SU-DHL-6 (cell line): ENCODE measurements at regions not wholly inside any gene's neighbourhood (a gene's known extent, or its start where the extent isn't known, plus 50 kb on each side); places are given as distances from the start of the nearest gene placed in this dataset.

Source experiments
- H2AFZ ChIP-seq: fragments of 200-600 bp; sonication (generic); 2 replicates; pipeline ENCODE4 v1.6.1; 2014; ENCODE audit warnings: low read depth, mild to moderate bottlenecking, moderate library complexity, mixed read lengths, antibody characterized with exemption, low read length; ENCODE audit not compliant: severe bottlenecking
- H3F3A ChIP-seq: fragments of 200-600 bp; shearing (Covaris generic); 2 replicates; pipeline ENCODE4 v1.6.0; 2016; ENCODE audit warnings: antibody characterized with exemption, mild to moderate bottlenecking; ENCODE audit not compliant: insufficient read depth
- H3K27ac ChIP-seq: fragments of 200-600 bp; sonication (generic); 2 replicates; pipeline ENCODE4 v1.5.1; 2016; ENCODE audit warnings: low read depth, mild to moderate bottlenecking, low read length, moderate library complexity, mixed read lengths
- H3K27me3 ChIP-seq: fragments of 200-600 bp; sonication (generic), shearing (Covaris generic); 2 replicates; pipeline ENCODE4 v1.6.0; 2014; ENCODE audit warnings: mild to moderate bottlenecking, low read length
- H3K36me3 ChIP-seq: fragments of 200-600 bp; sonication (generic); 2 replicates; pipeline ENCODE4 v1.6.1; 2014; ENCODE audit warnings: mild to moderate bottlenecking, low read length, mixed read lengths
- H3K4me2 ChIP-seq: fragments of 300-600, 200-600 bp; shearing (Covaris generic), sonication (generic); 2 replicates; pipeline ENCODE4 v1.6.0; 2014; ENCODE audit warnings: low read length, low read depth, mild to moderate bottlenecking; ENCODE audit not compliant: poor library complexity, severe bottlenecking
- H3K4me3 ChIP-seq: fragments of 200-600 bp; sonication (generic); 2 replicates; pipeline ENCODE4 v1.5.1; 2014; ENCODE audit warnings: antibody characterized with exemption, low read length, mild to moderate bottlenecking, mixed read lengths; ENCODE audit not compliant: insufficient read depth, poor library complexity, severe bottlenecking
- H3K79me2 ChIP-seq: fragments of 200-600 bp; sonication (generic); 2 replicates; pipeline ENCODE4 v1.6.1; 2014; ENCODE audit warnings: mild to moderate bottlenecking, low read length, moderate library complexity; ENCODE audit not compliant: insufficient read depth
- H3K9ac ChIP-seq: fragments of 200-600 bp; sonication (generic); 2 replicates; pipeline ENCODE4 v1.7.0; 2014; ENCODE audit warnings: mild to moderate bottlenecking, low read length
- H3K9me2 ChIP-seq: fragments of 200-600 bp; sonication (generic); replicated peaks from 2 replicates; pipeline ENCODE4 v1.6.1; 2014; ENCODE audit warnings: low read length; ENCODE audit not compliant: insufficient read depth
- H3K9me3 ChIP-seq: fragments of 200-600 bp; sonication (generic); 2 replicates; pipeline ENCODE4 v1.6.1; 2014; ENCODE audit warnings: low read length, mixed read lengths; ENCODE audit not compliant: insufficient read depth
- H4K20me1 ChIP-seq: fragments of 200-600 bp; sonication (generic); 2 replicates; pipeline ENCODE4 v1.6.1; 2014; ENCODE audit warnings: low read depth, mild to moderate bottlenecking, antibody characterized with exemption, low read length, moderate library complexity, mixed read lengths
- CTCF ChIP-seq: fragments of 200-600 bp; sonication (generic); IDR thresholded peaks from one replicate; pipeline ENCODE4 v1.5.1; 2017; ENCODE audit warnings: antibody characterized with exemption, mild to moderate bottlenecking, low read length, moderate library complexity; ENCODE audit not compliant: insufficient read depth, poor library complexity, severe bottlenecking
- EZH2phosphoT487 ChIP-seq: fragments of 200-600 bp; sonication (generic), shearing (Covaris generic); conservative IDR thresholded peaks from 2 replicates; pipeline ENCODE4 v1.6.1; 2018; ENCODE audit warnings: mild to moderate bottlenecking, antibody characterized with exemption, low read length, moderate library complexity, mixed read lengths

GRCh38 chr3:81033684-81034083, 727.8 kb downstream of the GBE1 start:
- Histone ChIP-seq H3K79me2 (no peaks in the 10 kb centered on the region), H3K27me3 (no peaks in the 10 kb centered on the region), H3K9ac (no peak overlapping the region), H3K4me3 (no peak overlapping the region), H3K9me3 (no peaks in the 10 kb centered on the region), H3K4me2 (no peak overlapping the region), H3K27ac (no peak overlapping the region), H2AFZ (no peak overlapping the region), H3F3A (no peaks in the 10 kb centered on the region), H4K20me1 (no peaks in the 10 kb centered on the region), H3K36me3 (no peaks in the 10 kb centered on the region), H3K9me2 (no peaks in the 10 kb centered on the region)
- TF ChIP-seq EZH2phosphoT487 (no peak), CTCF (no peak)

GRCh38 chr3:81033185-81033584, 728.3 kb downstream of the GBE1 start:
- TF ChIP-seq EZH2phosphoT487 (no peak), CTCF (no peak)
- H2AFZ ChIP-seq, result no peak overlapping the region

GRCh38 chr3:81029861-81030260, 731.6 kb downstream of the GBE1 start:
- Histone ChIP-seq H4K20me1 (no peaks in the 10 kb centered on the region), H3K27ac (no peak overlapping the region), H3K4me3 (no peak overlapping the region), H3K9me2 (no peaks in the 10 kb centered on the region), H2AFZ (no peak overlapping the region), H3K9me3 (peaks cover under 1% of the 10 kb centered on the region; the same call in 1 of the 2 replicates), H3K79me2 (no peaks in the 10 kb centered on the region), H3K4me2 (no peak overlapping the region), H3K27me3 (no peaks in the 10 kb centered on the region), H3K9ac (no peak overlapping the region), H3F3A (no peaks in the 10 kb centered on the region), H3K36me3 (no peaks in the 10 kb centered on the region)
- TF ChIP-seq CTCF (no peak), EZH2phosphoT487 (no peak)

More at GRCh38 chr3:81033185-81033584, 728.3 kb downstream of the GBE1 start:
- no peak overlapping the region for H3K4me2 ChIP-seq
- H3K36me3 ChIP-seq, result no peaks in the 10 kb centered on the region
- no peaks in the 10 kb centered on the region for H3K9me2 ChIP-seq
- H4K20me1 ChIP-seq, result no peaks in the 10 kb centered on the region
- no peaks in the 10 kb centered on the region for H3K79me2 ChIP-seq
- no peak overlapping the region for H3K9ac ChIP-seq
- no peak overlapping the region for H3K4me3 ChIP-seq
- H3K27me3 ChIP-seq, result no peaks in the 10 kb centered on the region
- no peaks in the 10 kb centered on the region for H3K9me3 ChIP-seq
- H3K27ac ChIP-seq, result no peak overlapping the region
- no peaks in the 10 kb centered on the region for H3F3A ChIP-seq

GRCh38 chr3:81027344-81027743, 734.1 kb downstream of the GBE1 start:
- H3K9ac ChIP-seq, result no peak overlapping the region
- H2AFZ ChIP-seq, result no peak overlapping the region
- no peaks in the 10 kb centered on the region for H4K20me1 ChIP-seq
- TF ChIP-seq CTCF (no peak), EZH2phosphoT487 (no peak)
- no peaks in the 10 kb centered on the region for H3K79me2 ChIP-seq
- no peaks in the 10 kb centered on the region for H3K36me3 ChIP-seq
- H3K9me2 ChIP-seq, result no peaks in the 10 kb centered on the region
- H3K4me2 ChIP-seq, result no peak overlapping the region
- no peaks in the 10 kb centered on the region for H3K27me3 ChIP-seq
- no peaks in the 10 kb centered on the region for H3F3A ChIP-seq
- no peak overlapping the region for H3K4me3 ChIP-seq
- no peak overlapping the region for H3K27ac ChIP-seq
- H3K9me3 ChIP-seq, result peaks cover 4% of the 10 kb centered on the region; the same call in 1 of the 2 replicates
